Testis (tissue), 2 donors: ENCODE measurements at regions not wholly inside any gene's neighbourhood (a gene's known extent, or its start where the extent isn't known, plus 50 kb on each side); places are given as distances from the start of the nearest gene placed in this dataset.

Source experiments
- POLR2A ChIP-seq: fragments of 450-650 bp; IDR thresholded peaks from one replicate; pipeline ENCODE4 v1.6.1; 2017; ENCODE audit warnings: antibody characterized with exemption, mild to moderate bottlenecking, moderate library complexity
- TF ChIP-seq, protein P1 (sequence below), 3 experiments: fragments of 450-650 bp in 2 of 3; fragments of 200-600 bp in 1 of 3; sonication (generic) in 1 of 3; IDR thresholded peaks; one replicate each; pipeline ENCODE4 v1.5.1; 2016 to 2019; ENCODE audit warnings: antibody characterized with exemption in 3 of 3, mild to moderate bottlenecking in 2 of 3, moderate library complexity in 1 of 3

DNA sequence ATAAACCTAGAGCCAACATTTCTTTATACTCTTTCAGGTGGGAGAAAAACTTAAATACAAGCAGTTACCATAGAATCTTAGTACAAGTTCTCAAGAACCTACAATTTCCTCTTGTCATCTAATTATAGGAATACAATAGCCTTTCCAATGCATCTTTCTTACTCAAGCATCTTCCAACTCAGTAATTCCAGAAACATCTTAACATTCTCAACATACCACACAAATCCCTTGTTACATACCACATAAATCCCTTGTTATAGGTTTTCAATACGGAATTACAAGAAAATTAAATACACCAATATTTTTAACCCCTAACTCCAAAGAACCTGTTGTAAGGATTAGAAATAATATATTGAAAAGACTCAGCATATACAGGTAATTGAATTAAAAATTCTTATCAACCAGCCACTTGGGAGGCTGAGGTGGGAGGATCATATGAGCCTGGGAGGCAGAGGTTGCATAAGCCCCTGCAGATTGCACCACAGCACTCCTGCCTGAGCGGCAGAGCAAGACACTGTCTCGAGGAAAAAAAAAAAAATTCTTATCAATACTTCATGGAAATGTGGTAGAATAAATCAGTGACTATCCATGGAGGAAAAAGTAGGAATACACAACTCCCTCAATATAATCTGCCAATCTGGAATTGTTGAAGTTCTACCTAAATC is 127.5 kb upstream of the CCDC28A start:
- TF ChIP-seq, protein P1, sequence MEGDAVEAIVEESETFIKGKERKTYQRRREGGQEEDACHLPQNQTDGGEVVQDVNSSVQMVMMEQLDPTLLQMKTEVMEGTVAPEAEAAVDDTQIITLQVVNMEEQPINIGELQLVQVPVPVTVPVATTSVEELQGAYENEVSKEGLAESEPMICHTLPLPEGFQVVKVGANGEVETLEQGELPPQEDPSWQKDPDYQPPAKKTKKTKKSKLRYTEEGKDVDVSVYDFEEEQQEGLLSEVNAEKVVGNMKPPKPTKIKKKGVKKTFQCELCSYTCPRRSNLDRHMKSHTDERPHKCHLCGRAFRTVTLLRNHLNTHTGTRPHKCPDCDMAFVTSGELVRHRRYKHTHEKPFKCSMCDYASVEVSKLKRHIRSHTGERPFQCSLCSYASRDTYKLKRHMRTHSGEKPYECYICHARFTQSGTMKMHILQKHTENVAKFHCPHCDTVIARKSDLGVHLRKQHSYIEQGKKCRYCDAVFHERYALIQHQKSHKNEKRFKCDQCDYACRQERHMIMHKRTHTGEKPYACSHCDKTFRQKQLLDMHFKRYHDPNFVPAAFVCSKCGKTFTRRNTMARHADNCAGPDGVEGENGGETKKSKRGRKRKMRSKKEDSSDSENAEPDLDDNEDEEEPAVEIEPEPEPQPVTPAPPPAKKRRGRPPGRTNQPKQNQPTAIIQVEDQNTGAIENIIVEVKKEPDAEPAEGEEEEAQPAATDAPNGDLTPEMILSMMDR (IDR thresholded peaks at IDR 0.05) = no peak
- TF ChIP-seq POLR2A = no peak
